B cell (primary cell): ENCODE measurements at regions not wholly inside any gene's neighbourhood (a gene's known extent, or its start where the extent isn't known, plus 50 kb on each side); places are given as distances from the start of the nearest gene placed in this dataset.

Experiments
- ATAC-seq: fragments of 200-7000 bp; cut with Tn5 transposase; one replicate; pipeline ENCODE4 v1.10.0; 2021; ENCODE audit warnings: low read depth, mild to moderate bottlenecking, moderate number of reproducible peaks, moderate library complexity
- CTCF ChIA-PET: fragments of 350-600 bp; sonication (Branson Sonifier 250); formaldehyde crosslinking; loops from one replicate; lab custom pipeline; 2021; ENCODE audit warnings: antibody characterized with exemption, inconsistent platforms; lab: Charles Lee
- POLR2A ChIA-PET: fragments of 350-600 bp; sonication (Branson Sonifier 250); formaldehyde crosslinking; loops from one replicate; lab custom pipeline; 2021; ENCODE audit warnings: antibody characterized with exemption; lab: Charles Lee
- DNase-seq: peaks from one replicate; pipeline ENCODE4 v3.0.0; 2013
- H2AFZ ChIP-seq: 2 replicates; pipeline ENCODE4 v1.6.1; 2012; ENCODE audit warnings: mild to moderate bottlenecking, low read depth, low read length; ENCODE audit not compliant: insufficient read depth, poor library complexity, severe bottlenecking
- H3K27ac ChIP-seq, 2 donors: 1 replicate in 1 of 2; 2 replicates in 1 of 2; pipeline ENCODE4 v1.5.1; 2012 to 2013; ENCODE audit warnings: low read length in 2 of 2, mild to moderate bottlenecking in 2 of 2, moderate library complexity in 1 of 2
- H3K27me3 ChIP-seq, 4 experiments: fragments of 200-600 bp in 1 of 4; sonication (generic) in 1 of 4; replicated peaks in 1 of 4; 1 replicate in 2 of 4; 2 replicates in 2 of 4; pipeline versions ENCODE4 v1.6.1 to v1.7.0; 2013 to 2016; ENCODE audit warnings: low read length in 3 of 4, mild to moderate bottlenecking in 2 of 4, mixed read lengths in 1 of 4, moderate library complexity in 1 of 4; ENCODE audit not compliant: insufficient read depth in 4 of 4, control insufficient read depth in 3 of 4; ENCODE audit errors: control extremely low read depth in 1 of 4
- H3K36me3 ChIP-seq, 2 experiments: replicated peaks in 1 of 2; 1 replicate in 1 of 2; 2 replicates in 1 of 2; pipeline versions ENCODE4 v1.6.1 to v1.7.1; 2013; ENCODE audit warnings: low read length in 1 of 2; ENCODE audit not compliant: insufficient read depth in 2 of 2, control insufficient read depth in 1 of 2; ENCODE audit errors: control extremely low read depth in 1 of 2, extremely low read depth in 1 of 2
- H3K4me1 ChIP-seq, 2 donors: fragments of 200-600 bp in 1 of 2; sonication (generic) in 1 of 2; 1 replicate in 1 of 2; 2 replicates in 1 of 2; pipeline versions ENCODE4 v1.5.1 to v1.6.1; 2013 to 2017; ENCODE audit warnings: low read length in 2 of 2; ENCODE audit not compliant: control insufficient read depth in 2 of 2, insufficient read depth in 2 of 2
- H3K4me2 ChIP-seq: replicated peaks from 2 replicates; pipeline ENCODE3; 2012; ENCODE audit warnings: mild to moderate bottlenecking, low read depth, low read length; ENCODE audit not compliant: poor library complexity, severe bottlenecking
- H3K4me3 ChIP-seq, 5 experiments: fragments of 200-600 bp in 1 of 5; sonication (generic) in 1 of 5; 1 replicate in 3 of 5; 2 replicates in 2 of 5; pipeline versions ENCODE4 v1.5.1 to v1.7.0; 2011 to 2016; ENCODE audit warnings: low read length in 4 of 5, mild to moderate bottlenecking in 4 of 5, low read depth in 2 of 5, control low read depth in 1 of 5, moderate library complexity in 1 of 5; ENCODE audit not compliant: insufficient read depth in 1 of 5; ENCODE audit errors: control extremely low read depth in 1 of 5, extremely low read depth in 1 of 5
- H3K79me2 ChIP-seq: fragments of 200-600 bp; sonication (generic); one replicate; pipeline ENCODE4 v1.6.0; 2016; ENCODE audit warnings: low read length; ENCODE audit not compliant: control insufficient read depth, insufficient read depth
- H3K9ac ChIP-seq: fragments of 200-600 bp; sonication (generic); 2 replicates; pipeline ENCODE4 v1.6.1; 2017; ENCODE audit warnings: mild to moderate bottlenecking, low read length, moderate library complexity
- H3K9me3 ChIP-seq, 3 donors: one replicate each; pipeline versions ENCODE4 v1.6.1 to v1.7.1; 2013; ENCODE audit warnings: low read length in 2 of 3; ENCODE audit not compliant: control insufficient read depth in 2 of 3, insufficient read depth in 1 of 3; ENCODE audit errors: control extremely low read depth in 1 of 3
- H4K20me1 ChIP-seq: 2 replicates; pipeline ENCODE4 v1.6.0; 2012; ENCODE audit warnings: mild to moderate bottlenecking, low read length; ENCODE audit not compliant: insufficient read depth, control insufficient read depth, poor library complexity, severe bottlenecking
- H3K27ac Mint-ChIP-seq: one replicate; pipeline ENCODE4 v1.8.0; 2021; ENCODE audit warnings: mixed read lengths
- H3K27me3 Mint-ChIP-seq: one replicate; pipeline ENCODE4 v1.8.0; 2021; ENCODE audit warnings: mixed read lengths
- H3K4me1 Mint-ChIP-seq: one replicate; pipeline ENCODE4 v1.8.0; 2021; ENCODE audit warnings: mixed read lengths
- H3K4me3 Mint-ChIP-seq: one replicate; pipeline ENCODE4 v1.8.0; 2021; ENCODE audit warnings: mixed read lengths
- H3K9me3 Mint-ChIP-seq: one replicate; pipeline ENCODE4 v1.8.0; 2022; ENCODE audit warnings: mixed read lengths; ENCODE audit not compliant: insufficient read depth
- EZH2 ChIP-seq: IDR thresholded peaks from 2 replicates; pipeline ENCODE4 v1.6.1; 2012; ENCODE audit warnings: borderline replicate concordance, low read depth, mild to moderate bottlenecking, moderate library complexity, low read length; ENCODE audit not compliant: insufficient read depth, poor library complexity, severe bottlenecking
- WGBS: methylation state at CpG from one replicate; pipeline ENCODE4 v1.1.5; 2013; ENCODE audit warnings: missing lambda C conversion rate; ENCODE audit not compliant: insufficient coverage; 5-methylcytosine and 5-hydroxymethylcytosine counted together
- intact Hi-C: fragments of 100-400 bp; cut with micrococcal nuclease; formaldehyde crosslinking; loops from one replicate; pipeline ENCODE4 v1.10.0; 2022
- TF ChIP-seq, protein P1 (sequence below): fragments of 200-600 bp; IDR thresholded peaks from one replicate; pipeline ENCODE4 v1.8.0; 2022; ENCODE audit warnings: antibody characterized with exemption, mild to moderate bottlenecking

DNA sequence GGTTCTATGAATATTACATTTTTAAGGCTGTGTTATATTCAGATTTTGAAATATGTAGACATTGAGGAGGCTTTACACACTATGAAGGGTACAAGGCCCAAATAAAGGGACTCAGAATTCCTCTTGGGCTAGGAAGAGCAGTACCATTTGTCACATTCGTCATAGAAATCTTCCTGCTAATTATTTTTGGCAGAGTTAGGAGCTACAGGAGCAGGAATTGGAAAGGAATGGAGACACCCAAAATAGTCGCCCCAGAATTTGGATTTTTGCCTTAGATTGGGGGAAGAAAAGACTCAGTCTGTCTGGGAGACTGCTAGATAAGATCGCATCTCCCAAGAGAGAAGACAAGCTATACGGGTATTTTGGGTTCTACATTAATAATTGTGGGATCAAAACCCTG lies 176.4 kb upstream of the DACH1 start:
- intact Hi-C loops: no loop called here
- no peaks in the 10 kb centered on the region for H3K4me1 ChIP-seq
- Mint-ChIP-seq H3K27ac (no peak overlapping the region), H3K4me3 (no peak overlapping the region), H3K9me3 (peaks cover 2% of the 10 kb centered on the region), H3K4me1 (no peaks in the 10 kb centered on the region), H3K27me3 (no peaks in the 10 kb centered on the region)
- H3K4me2 ChIP-seq: no peak overlapping the region
- ChIA-PET POLR2A (no interaction called here), CTCF (no interaction called here)
- DNase-seq: no peak
- no peak overlapping the region for H3K4me3 ChIP-seq
- no peak overlapping the region for H3K9ac ChIP-seq
- no peak overlapping the region for H3K27ac ChIP-seq
- WGBS: 90% methylated on average over 3 of the region's 4 CpGs
- no peaks in the 10 kb centered on the region for H4K20me1 ChIP-seq
- TF ChIP-seq, protein P1, sequence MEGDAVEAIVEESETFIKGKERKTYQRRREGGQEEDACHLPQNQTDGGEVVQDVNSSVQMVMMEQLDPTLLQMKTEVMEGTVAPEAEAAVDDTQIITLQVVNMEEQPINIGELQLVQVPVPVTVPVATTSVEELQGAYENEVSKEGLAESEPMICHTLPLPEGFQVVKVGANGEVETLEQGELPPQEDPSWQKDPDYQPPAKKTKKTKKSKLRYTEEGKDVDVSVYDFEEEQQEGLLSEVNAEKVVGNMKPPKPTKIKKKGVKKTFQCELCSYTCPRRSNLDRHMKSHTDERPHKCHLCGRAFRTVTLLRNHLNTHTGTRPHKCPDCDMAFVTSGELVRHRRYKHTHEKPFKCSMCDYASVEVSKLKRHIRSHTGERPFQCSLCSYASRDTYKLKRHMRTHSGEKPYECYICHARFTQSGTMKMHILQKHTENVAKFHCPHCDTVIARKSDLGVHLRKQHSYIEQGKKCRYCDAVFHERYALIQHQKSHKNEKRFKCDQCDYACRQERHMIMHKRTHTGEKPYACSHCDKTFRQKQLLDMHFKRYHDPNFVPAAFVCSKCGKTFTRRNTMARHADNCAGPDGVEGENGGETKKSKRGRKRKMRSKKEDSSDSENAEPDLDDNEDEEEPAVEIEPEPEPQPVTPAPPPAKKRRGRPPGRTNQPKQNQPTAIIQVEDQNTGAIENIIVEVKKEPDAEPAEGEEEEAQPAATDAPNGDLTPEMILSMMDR: no peak
- TF ChIP-seq EZH2: no peak
- no peaks in the 10 kb centered on the region for H3K9me3 ChIP-seq
- no peaks in the 10 kb centered on the region for H3K79me2 ChIP-seq
- H2AFZ ChIP-seq: no peak overlapping the region
- no peaks in the 10 kb centered on the region for H3K27me3 ChIP-seq
- ATAC-seq: no peak
- no peaks in the 10 kb centered on the region for H3K36me3 ChIP-seq

DNA sequence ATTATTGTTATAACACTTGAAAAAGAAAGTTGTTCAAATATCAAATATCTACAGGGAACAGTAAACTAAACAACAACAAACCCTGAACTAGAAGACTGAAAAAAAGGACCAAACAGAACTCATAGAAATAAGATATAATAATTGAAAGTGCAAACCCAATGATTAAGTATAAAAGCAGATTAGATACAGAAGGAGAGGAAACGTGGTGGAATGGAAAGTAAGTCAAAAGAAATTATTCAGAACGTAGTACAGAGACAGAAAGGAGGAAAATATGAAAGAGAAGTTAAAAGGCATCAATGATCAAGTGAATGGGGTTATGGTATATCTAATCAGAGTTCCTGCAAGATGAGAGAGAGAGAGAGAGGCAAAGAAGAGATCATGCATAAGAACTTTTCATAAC lies 174.2 kb upstream of the DACH1 start:
- Histone ChIP-seq H3K4me3 (no peak overlapping the region), H3K4me1 (no peaks in the 10 kb centered on the region), H3K4me2 (no peak overlapping the region), H3K36me3 (no peaks in the 10 kb centered on the region), H3K27me3 (no peaks in the 10 kb centered on the region), H4K20me1 (no peaks in the 10 kb centered on the region), H3K79me2 (no peaks in the 10 kb centered on the region), H3K9ac (no peak overlapping the region), H2AFZ (no peak overlapping the region), H3K27ac (no peak overlapping the region), H3K9me3 (no peaks in the 10 kb centered on the region)
- WGBS: 76% methylated on average over 2 of the region's 2 CpGs
- ATAC-seq (no peak), DNase-seq (no peak)
- H3K4me1 Mint-ChIP-seq: no peaks in the 10 kb centered on the region
- no peak overlapping the region for H3K4me3 Mint-ChIP-seq
- H3K9me3 Mint-ChIP-seq: peaks cover 2% of the 10 kb centered on the region
- intact Hi-C loops: no loop called here
- H3K27ac Mint-ChIP-seq: no peak overlapping the region
- no peaks in the 10 kb centered on the region for H3K27me3 Mint-ChIP-seq
- ChIA-PET CTCF (no interaction called here), POLR2A (no interaction called here)
- TF ChIP-seq EZH2: no peak
- TF ChIP-seq, protein P1: no peak
